Liver (tissue), 3 donors: ENCODE measurements at regions not wholly inside any gene's neighbourhood (a gene's known extent, or its start where the extent isn't known, plus 50 kb on each side); places are given as distances from the start of the nearest gene placed in this dataset.

Experiments used
- EGR1 ChIP-seq, 2 donors: IDR thresholded peaks; 2 replicates each; pipeline ENCODE4 v1.6.1; 2016 to 2018; ENCODE audit warnings: antibody characterized with exemption in 2 of 2, low read depth in 2 of 2
- FOXA1 ChIP-seq: IDR thresholded peaks from 2 replicates; pipeline ENCODE4 v1.6.1; 2016; ENCODE audit warnings: antibody characterized with exemption
- GABPA ChIP-seq, 2 donors: IDR thresholded peaks in 1 of 2; conservative IDR thresholded peaks in 1 of 2; 2 replicates each; pipeline ENCODE4 v1.6.1; 2016; ENCODE audit warnings: antibody characterized with exemption in 2 of 2, mild to moderate bottlenecking in 1 of 2, moderate library complexity in 1 of 2
- JUND ChIP-seq, 2 donors: IDR thresholded peaks; 2 replicates each; pipeline ENCODE4 v1.6.1; 2016; ENCODE audit warnings: antibody characterized with exemption in 2 of 2
- REST ChIP-seq: IDR thresholded peaks from 2 replicates; pipeline ENCODE4 v1.6.1; 2016; ENCODE audit warnings: antibody characterized with exemption, mild to moderate bottlenecking
- TF ChIP-seq, protein P1 (sequence below): fragments of 150-350 bp; IDR thresholded peaks from 2 replicates; pipeline ENCODE4 v1.5.1; 2017; ENCODE audit warnings: improper control_type of control experiment, low read depth, low read length; ENCODE audit not compliant: missing input control
- donor health status: healthy.
- donor health status: healthy.

DNA sequence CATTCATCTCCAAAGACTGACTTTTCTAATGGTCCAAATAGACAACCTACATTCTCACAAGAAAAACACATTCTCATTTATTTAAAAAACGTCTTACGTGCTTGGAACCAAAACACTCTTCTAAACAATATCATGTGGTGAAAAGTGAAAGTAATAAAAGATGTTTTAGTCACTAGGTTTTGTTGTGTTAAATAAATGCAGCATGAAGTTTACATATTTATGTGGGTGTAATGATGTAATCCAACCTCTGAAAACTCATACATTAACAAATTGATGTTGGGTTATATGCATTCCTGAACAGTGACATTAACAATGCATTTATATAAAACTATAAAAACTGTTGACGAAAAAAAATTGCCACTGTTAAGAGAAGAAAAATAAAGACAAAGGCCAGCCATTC lies 55.1 kb upstream of the ACVR2A start:
- TF ChIP-seq EGR1 (IDR thresholded peaks at IDR 0.05; ENCODE audit: low read depth in 2 of 2) (no peak), REST (no peak), JUND (IDR thresholded peaks at IDR 0.05) (no peak), FOXA1 (no peak), GABPA (IDR thresholded peaks at IDR 0.05 in 1 of 2, conservative IDR thresholded peaks at IDR 0.05 in 1 of 2) (no peak)
- TF ChIP-seq, protein P1, sequence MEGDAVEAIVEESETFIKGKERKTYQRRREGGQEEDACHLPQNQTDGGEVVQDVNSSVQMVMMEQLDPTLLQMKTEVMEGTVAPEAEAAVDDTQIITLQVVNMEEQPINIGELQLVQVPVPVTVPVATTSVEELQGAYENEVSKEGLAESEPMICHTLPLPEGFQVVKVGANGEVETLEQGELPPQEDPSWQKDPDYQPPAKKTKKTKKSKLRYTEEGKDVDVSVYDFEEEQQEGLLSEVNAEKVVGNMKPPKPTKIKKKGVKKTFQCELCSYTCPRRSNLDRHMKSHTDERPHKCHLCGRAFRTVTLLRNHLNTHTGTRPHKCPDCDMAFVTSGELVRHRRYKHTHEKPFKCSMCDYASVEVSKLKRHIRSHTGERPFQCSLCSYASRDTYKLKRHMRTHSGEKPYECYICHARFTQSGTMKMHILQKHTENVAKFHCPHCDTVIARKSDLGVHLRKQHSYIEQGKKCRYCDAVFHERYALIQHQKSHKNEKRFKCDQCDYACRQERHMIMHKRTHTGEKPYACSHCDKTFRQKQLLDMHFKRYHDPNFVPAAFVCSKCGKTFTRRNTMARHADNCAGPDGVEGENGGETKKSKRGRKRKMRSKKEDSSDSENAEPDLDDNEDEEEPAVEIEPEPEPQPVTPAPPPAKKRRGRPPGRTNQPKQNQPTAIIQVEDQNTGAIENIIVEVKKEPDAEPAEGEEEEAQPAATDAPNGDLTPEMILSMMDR = no peak
